NCI-H1092 (cell line): ENCODE measurements at regions not wholly inside any gene's neighbourhood (a gene's known extent, or its start where the extent isn't known, plus 50 kb on each side); places are given as distances from the start of the nearest gene placed in this dataset.
"Not testable (repeated sequence)": the region's sequence is repeated elsewhere in the genome, so short reads cannot be mapped to it uniquely, and the experiment has no call there.

Source experiments
- DNase-seq: peaks from one replicate; lab custom pipeline; 2025; lab: John Stamatoyannopoulos, UW

DNA sequence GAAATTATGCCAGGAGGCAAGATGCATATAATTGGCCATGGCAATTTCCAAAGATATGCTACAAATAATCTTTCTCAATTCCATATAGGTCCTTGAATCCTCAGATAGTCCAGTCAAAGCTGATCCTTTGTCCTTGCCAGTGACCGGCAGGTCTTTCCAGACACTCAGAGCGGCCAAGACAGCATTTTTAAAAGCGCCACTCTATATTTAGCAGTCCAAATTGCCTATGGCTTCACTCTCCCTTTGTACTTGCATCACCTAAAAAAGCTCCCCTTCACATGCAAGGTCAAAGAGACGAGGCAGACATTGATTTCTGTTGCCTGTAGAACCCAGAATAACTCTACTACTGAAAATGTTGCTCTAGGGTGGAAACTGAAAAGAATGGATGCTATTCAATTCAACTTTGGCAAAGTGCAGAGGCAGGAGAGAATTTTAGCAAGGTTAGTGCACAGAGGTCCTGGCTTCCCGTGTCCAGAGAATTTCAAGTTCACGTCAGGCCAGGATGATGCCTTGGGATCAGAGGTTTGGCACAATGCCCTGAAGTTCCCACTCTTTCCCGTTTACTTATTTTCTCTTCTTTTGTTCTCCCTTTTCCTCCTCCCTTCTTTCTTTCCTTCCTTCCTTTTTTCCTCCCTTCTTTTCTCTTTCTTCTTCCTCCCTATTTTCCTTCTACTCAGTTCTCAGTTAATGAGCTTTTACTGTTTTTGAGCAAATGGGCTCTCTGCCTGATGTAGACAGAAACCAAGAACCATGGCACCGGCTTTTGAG, 108.5 kb downstream of the KCNK1 start:
- DNase-seq = no peak

DNA sequence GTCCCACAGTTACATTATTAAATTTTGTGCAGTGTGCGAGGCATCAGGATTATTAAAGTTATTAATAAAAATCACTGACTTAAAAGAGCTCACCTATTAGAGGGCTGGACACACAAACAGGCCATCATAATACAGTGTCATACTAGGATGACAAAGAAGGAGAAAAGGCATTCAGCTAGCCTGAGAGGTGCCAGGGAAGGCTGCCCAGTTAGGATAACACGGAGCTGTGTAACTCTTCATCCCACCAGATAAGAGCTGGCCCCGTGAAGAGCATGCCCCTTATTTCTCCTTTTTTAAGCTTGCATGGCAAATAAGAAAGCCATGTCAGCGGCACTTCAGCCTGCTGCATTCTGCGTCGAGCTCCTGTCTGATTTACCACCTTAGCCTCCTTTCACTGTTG, 109.5 kb downstream of the KCNK1 start:
- no peak for DNase-seq

DNA sequence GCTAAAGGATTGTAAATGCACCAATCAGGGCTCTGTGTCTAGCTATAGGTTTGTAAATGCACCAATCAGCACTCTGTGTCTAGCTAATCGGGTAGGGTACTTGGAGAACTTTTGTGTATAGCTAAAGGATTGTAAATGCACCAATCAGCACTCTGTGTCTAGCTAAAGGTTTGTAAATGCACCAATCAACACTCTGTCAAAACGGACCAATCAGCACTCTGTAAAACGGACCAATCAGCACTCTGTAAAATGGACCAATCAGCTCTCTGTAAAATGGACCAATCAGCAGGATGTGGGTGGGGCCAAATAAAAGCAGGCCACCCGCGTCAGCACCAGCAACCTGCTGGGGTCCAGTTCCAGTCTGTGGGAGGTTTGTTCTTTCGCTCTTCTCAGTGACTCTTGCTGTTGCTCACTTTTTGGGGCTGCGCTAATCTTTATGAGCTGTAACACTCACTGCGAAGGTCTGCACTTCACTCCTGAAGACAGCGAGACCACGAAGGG, 110.3 kb downstream of the KCNK1 start:
- DNase-seq = not testable (repeated sequence)

DNA sequence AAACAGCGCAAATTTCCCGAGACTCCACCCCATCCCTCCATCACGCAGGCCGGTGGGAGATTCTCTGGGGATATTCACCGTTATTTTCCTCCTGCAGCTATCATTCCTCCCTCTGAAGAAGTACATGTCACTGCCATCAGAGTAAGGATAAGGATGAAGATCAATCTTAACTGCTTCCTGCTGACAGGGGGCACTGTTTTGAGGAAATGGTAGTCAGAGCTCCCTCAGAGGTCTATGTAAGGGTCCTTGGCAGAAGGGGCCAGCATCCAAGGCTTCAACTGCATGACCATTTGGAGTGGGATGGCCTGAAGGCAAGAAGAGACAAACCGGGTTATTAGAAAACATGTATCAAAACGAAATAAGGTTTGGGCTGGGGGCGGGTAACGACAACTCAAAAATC, 111.5 kb downstream of the KCNK1 start:
- no peak for DNase-seq

DNA sequence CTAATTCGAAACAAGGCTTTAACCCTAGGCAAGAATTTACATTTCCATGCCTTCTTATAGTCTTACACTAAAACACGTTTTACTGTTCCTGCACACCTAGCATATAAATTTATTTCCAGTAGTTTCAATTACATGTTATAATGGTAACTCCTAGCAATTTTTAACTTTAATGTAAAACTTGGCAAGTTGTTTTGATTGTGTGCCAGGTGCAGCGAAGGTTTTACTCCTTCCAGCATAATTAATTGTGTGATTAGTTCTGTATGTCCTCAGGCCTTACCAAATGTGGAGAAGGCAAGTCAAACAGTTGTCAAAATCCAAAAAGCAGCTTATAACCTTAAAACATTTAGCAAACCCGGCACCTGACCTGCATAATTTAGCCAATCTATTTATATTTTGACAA, 114.8 kb downstream of the KCNK1 start:
- DNase-seq = no peak

DNA sequence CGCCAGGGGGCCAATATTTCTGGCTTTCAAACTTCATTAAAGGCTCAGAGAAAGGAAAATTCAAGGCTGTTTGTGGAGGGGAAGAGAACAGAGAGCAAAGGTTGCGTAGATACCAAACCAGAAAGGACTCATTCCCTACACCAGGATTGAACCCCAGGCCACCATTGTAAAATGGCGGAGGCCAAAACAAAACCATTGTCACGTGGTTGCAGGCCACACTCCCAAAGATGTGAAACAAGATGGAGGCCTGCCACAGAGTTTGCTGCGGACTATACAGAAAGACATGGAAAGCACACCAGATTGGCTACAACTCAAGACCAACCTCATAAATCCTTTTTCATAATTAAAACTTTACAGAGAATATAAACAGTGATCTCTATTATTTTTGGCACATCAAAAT, 116.5 kb downstream of the KCNK1 start:
- DNase-seq = no peak

DNA sequence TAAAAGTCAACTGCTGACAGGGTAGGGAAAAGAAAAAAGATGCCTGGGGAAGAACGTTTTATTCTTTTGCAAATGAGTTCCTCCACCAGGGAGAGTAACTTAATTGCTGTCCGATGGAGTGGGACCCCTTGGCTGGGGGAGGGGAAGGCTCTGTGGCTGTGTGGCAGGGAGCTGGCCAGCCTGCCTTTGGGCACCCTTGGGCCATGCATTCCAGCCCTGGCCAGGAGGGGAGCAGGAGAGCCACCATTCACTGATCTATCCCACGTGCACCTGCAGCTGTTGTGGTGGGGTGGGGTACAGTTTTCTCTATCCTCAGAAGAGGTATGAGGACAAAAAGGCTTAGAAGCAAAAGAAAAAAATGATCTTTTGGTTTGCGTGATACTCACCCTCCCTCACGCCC, 116.9 kb downstream of the KCNK1 start:
- no peak for DNase-seq

DNA sequence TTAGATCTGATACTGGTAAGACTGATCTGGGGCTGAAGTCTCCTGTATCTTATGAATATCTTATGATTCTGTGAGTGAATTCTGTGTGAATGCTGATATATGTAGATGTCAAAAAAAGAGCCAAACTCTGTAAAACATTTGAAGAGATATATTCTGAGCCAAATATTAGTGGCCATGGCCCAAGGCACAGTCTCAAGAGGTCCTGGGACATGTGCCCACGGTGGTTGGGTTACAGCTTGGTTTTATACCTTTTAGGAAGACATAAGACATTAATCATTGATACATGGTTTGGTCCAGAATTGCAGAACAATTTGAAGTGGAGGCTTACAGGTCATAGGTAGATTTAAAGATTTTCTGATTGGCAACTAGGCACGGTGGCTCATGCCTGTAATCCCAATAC, 118.3 kb downstream of the KCNK1 start:
- DNase-seq = no peak

DNA sequence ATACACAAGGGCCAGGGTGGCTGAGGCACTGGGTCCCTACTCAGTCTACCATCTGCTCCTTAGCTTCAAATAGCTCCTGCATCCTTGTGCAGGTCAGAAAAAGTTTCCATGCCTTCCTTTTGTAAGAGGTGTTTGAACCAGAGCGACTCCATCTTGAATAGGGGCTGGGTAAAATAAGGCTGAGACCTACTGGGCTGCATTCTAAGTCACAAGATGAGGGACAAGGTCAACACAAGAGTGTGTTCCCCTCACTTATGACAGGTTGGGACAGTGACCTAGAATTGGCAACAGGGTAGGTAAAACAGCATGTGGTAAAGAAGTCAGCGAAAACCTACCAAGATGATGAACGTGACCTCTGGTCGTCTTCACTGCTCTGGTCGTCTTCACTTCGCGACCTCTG, 120.5 kb downstream of the KCNK1 start:
- no peak for DNase-seq

DNA sequence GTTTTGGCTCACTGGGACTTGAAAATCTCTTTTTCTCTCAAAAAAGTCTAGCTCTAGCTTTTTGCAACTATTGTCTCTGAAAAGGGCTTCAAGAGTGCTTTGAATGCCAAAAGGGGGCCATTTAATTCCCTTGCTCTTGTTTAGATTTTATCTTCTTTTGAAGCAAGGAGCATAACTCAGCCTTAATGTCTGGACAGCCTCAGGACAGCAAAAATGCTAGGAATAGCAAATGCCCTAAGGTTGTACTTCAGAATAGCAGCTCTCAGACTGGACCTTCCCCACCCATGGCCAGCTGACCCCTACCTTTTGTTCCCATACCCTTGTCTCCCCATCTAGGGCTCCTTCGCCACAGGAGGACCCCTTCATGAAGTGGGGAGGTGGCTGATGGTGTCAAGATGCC, 121.4 kb downstream of the KCNK1 start:
- DNase-seq = no peak

DNA sequence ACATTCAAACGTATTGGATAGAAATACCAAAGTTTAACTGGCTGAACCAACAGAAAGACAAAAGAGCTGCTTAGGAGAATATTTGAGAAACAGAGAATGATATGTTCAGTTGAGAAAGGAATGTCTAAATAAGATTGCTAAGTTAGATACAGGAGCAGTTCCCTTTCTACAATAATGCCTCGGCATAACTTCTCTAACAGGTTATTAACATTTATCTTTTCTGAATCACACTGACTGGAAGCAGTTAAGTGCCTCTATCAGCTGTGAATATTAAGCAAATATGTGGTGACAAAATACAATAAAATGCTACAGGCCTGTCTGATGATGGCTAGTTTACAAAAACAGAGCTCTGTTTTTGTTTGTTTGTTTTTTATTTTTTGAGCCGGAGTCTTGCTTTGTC, 121.9 kb downstream of the KCNK1 start:
- DNase-seq = no peak

DNA sequence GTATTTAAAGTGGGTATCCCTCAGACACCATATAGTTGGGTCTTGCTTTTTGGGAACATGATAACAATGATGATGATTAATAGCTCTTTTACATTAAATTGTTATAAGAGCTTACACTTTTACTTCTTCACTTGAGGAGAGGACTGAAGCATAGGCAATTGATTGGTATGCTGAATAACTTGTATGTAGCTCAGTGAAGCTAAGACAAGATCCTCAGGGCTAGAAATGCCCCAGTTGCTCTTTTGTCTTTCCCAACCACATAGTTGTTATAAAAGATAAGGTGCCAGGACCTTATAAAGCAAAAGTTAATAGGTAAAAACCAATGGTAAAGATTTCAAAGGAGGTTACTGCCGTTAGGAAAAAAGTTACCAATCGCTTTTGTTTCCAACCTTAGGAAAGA, 123.4 kb downstream of the KCNK1 start:
- no peak for DNase-seq

DNA sequence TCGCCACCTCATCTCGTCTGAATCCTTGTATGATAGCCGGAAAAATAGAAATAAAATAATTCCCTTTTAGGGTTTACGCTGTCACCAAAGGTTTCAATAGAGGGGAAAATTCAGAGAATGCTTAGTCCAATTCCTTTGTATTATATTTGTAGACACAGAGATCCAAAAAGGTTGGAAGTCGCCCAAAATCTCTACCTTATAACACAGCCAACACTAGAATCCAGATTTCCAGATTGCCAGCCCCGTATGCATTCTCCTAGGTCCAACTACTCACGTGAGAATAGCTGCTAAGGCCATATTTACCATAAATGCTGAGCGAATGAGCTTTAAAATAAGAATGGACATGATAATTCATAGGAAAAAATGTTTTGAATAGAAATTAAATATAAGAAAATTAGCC, 124.5 kb downstream of the KCNK1 start:
- no peak for DNase-seq

DNA sequence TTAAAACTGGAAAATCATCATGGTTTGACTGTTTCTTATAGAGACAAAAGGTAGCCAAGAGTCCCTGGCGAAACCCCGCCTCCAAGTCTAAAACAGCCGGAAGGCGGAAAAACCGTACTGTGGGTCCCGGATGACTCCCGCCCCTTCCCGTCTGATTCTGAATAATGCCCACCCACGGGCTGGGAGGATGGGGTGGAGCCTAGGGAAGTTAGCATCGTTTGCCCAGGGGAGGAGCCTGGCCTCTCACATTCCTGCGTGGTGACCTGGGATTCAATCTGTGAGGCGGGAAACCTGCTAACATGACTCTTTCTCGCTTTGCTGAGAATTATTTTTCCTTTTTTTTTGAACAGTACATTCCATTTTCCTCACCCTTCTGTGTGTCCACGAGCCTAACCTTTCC, 124.9 kb downstream of the KCNK1 start:
- no peak for DNase-seq

DNA sequence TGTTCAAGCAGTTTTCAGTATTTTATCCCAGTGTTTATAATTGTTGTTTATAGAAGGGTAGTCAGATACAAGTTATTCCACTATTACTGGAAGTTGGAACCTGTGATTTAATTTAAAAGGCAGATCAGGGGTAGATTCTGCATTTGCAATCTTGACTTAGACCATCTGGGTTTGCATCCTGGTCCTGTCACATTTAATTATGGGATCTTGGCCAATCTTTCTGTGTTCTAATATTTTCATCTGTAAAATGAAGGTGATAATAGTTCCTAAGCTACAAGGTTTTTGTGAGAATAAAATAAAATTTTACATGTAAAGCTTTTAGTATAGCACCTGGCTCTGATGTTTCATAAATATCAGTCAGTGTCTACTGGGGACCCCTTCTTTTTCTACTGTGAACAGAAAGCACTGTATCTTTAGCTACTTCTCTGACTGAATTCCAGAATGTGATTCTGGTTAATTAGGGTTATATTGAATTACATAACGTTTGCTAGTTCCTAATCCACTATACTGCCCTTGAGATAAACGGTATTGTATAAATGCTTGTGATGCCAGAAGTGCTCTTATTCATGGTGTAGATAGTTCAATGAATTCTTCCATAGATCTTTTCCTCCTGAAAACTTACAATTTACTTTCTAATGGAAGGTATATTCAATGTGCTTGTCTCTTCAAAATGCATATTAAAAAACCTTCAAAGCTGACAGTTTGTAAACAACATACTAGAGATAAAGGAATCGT, 131.0 kb downstream of the KCNK1 start:
- no peak for DNase-seq

DNA sequence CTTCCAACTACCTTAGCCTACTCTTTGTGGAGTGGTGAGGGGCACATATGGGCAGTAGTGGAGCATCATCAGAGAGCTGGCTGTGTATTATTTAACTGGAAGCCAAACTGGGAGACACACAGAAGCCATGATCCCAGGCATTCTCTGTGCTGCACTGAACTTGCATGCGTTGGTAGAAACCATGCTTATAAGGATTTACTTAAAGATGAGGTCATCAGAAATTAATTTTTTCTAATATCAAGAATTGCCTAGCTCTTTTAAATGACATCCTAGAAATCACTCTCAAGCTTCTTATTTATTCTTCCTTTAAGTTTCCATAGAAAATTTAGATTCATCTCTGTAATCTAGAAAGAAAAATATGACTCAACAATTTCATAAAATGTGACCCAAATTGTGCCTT, 136.2 kb downstream of the KCNK1 start:
- DNase-seq = no peak

DNA sequence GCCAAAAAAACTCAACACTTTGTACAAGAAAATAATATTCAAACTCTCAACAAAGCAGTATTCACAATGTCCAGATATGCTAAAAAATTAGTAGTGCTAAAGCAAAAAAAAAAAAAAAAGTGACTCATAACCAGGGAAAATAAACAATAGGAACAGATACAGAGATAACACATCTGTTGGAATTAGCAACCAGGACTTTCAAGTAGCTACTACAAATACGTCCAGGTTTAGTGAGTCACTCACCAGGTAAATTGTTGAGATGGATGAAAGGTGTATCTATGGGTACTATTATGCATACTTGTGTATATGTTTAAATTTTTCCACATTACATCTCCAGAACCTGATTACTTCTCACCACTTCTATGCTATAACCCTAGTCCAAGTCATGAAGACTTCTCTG, 144.8 kb upstream of the SLC35F3 start:
- DNase-seq = no peak

DNA sequence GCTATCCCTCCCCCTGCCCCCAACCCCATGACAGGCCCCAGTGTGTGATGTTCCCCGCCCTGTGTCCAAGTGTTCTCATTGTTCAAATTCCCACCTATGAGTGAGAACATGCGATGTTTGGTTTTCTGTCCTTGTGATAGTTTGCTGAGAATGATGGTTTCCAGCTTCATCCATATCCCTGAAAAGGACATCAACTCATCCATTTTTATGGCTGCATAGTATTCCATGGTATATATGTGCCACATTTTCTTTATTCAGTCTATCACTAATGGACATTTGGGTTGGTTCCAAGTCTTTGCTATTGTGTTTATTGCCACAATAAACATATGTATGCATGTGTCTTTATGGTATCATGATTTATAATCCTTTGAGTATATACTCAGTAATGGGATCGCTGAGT, 140.2 kb upstream of the SLC35F3 start:
- DNase-seq = not testable (repeated sequence)

DNA sequence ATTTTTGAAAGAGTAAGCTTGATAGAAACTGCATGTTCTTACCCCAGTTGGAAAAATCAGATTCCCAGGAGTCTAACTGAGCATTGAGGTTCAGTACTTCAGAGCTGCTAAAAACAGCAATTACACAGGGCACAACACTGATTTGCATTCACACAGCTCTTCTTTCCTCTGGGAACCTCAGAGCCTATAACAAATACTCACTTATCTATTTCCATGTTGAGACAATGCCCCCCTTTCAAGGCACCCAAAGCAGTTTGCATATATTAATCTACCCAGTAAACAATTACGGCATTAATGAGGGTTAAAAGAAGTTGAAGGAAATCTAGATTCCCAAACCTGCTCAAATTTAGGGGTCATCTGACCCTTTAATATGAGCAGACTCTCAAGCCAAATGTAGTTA, 126.9 kb upstream of the SLC35F3 start:
- DNase-seq = no peak

DNA sequence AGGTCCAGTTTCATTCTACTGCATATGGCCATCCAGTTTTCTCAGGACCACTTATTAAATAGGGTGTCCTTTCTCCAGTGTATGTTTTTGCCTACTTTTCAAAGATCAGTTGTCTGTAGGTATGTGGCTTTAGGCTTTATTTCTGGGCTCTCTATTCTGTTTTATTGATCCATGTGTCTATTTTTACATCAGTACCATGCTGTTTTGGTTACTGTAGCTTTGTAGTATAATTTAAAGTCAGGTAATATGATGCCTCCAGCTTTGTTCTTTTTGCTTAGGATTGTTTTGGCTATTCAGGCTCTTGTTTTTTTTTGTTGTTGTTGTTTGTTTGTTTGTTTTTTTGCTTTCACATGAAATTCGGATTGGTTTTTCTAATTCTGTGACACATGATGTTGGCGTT, 124.4 kb upstream of the SLC35F3 start:
- DNase-seq = no peak

DNA sequence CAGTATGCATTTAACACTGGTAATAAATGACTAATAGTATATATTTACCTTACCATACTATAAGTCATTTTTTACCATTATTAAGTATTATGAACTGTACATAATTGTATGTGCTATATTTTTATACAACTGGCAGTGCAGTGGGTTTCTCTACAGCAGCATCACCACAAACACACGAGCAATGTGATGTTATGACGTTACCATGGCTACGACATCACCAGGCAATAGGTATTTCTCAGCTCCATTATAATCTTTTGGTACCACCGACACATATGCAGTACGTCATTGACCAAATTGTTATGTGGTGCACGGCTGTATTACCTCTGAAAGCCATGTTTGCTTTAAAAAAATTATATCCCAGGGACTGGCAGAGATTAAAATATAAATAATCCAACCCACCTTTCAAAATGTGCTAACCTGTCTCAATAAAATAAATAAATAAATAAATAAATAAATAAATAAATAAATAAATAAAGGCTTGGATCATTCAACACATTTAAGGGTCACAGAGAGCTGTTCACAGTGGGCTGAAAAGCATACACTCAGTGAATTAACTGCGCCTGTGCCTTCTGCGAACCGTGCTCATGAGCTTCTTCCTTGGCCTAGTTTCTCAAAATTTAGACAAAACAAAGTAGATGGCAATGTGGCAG, 121.4 kb upstream of the SLC35F3 start:
- no peak for DNase-seq

DNA sequence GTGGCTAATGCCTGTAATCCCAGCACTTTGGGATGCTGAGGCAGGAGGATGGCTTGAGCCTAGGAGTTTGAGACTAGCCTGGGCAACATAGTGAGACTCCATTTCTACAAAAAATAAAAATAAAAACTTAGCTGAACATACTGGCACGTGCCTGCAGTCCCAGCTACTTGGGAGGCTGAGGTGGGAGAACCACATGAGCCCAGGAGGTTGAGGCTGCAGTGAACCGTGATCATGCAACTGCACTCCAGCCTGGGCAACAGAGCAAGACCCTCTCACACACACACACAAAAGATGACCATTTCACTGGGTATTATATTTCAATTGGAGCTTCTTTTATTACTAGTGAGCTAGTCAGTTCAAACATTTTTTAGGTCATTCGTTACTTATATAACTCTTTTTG, 116.9 kb upstream of the SLC35F3 start:
- no peak for DNase-seq

DNA sequence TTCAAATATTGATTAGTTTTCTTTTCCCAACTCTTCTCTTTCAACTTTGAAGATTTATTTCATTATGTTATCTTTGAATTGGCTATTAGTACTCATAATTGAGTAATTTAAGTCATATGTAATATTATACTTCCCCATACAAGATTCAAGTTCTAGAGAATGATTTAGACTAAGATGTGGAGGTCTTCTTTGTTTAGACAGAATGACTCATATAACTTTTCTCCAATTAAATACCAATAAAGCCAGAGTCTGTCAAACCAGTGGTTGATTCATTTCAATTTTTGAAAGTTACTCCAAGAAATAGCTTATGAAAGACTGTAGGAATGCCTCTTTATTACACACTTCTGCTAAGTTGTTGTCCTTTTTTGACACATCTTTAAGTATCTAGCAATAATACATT, 115.8 kb upstream of the SLC35F3 start:
- no peak for DNase-seq
